ENCODE measurements at regions not wholly inside any gene's neighbourhood (a gene's known extent, or its start where the extent isn't known, plus 50 kb on each side); places are given as distances from the start of the nearest gene placed in this dataset.
A peak's percentile ranks its signal among the peaks of the same experiment; 100 is the strongest.

DNA sequence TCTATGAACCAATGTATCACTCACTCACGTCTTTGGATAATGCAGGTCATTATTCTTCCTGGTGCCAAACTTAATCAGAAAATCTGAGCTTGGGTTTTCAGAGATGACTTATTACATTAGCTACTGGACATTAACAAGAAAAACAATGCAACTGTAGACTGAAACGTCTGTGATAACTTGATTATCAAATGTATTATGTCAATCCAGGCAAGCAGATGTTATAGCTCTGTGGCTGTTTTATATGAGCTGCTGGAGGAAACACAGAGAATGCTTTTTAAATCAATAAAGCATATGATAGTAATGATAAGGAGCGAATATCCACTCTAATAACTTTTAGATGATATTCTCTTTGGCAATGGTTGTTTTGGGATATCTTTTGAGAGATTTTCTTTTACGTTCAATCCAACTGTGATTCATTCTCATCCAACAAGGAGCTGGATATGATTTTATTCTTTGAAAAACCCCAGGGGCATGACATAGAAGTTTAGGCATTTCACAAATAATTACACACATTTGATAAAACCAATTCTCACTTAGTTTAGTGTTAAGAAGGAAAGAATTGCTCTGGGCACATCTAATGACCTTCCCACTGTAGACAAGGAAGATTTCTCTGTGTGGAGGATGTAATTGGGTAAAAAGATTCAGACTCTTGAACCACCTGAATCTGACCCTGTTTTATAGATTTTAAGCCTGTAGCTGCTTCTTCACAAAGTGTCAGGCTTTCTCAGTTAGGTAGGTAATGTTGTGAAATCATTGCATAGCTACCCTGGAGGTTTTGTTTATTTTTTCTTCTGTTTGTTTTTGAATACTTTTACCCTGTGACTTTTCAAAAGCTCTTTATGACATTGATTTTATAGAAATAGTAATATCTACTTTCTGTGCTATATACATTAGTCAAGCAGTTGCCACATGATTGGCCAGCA lies 1124.7 kb downstream of the DNAJB9 start:
- Histone ChIP-seq H3K9me3 (ENCODE audit: low read depth, low read length) (no peaks in the 10 kb centered on the region), H3K27me3 (ENCODE audit: insufficient read depth, low read length) (no peaks in the 10 kb centered on the region), H3K36me3 (ENCODE audit: insufficient read depth, low read length) (no peaks in the 10 kb centered on the region), H3K4me2 (ENCODE audit: insufficient read depth, low read length) (no peak overlapping the region), H3K79me2 (ENCODE audit: insufficient read depth, low read length) (no peaks in the 10 kb centered on the region), H3K27ac (ENCODE audit: low read depth, low read length) (no peak overlapping the region), H4K20me1 (ENCODE audit: insufficient read depth, low read length) (no peaks in the 10 kb centered on the region), H3K4me3 (ENCODE audit: insufficient read depth, low read length) (no peak overlapping the region), H3K4me1 (ENCODE audit: insufficient read depth, low read length) (no peaks in the 10 kb centered on the region), H2AFZ (ENCODE audit: low read length) (no peak overlapping the region)
- peak; percentile 21 for DNase-seq (ENCODE audit: insufficient read length, low spot score, missing footprints)
- TF ChIP-seq CTCF (IDR thresholded peaks at IDR 0.05; ENCODE audit: extremely low read depth, low read depth, low read length), result no peak

GRCh38 chr7:109695419-109695818 lies 1125.7 kb downstream of the DNAJB9 start:
- Histone ChIP-seq H3K9me3 (ENCODE audit: low read depth, low read length) (no peaks in the 10 kb centered on the region), H3K4me1 (ENCODE audit: insufficient read depth, low read length) (no peaks in the 10 kb centered on the region), H3K27ac (ENCODE audit: low read depth, low read length) (no peak overlapping the region), H3K4me3 (ENCODE audit: insufficient read depth, low read length) (no peak overlapping the region), H3K4me2 (ENCODE audit: insufficient read depth, low read length) (no peak overlapping the region), H2AFZ (ENCODE audit: low read length) (no peak overlapping the region), H3K79me2 (ENCODE audit: insufficient read depth, low read length) (no peaks in the 10 kb centered on the region), H3K36me3 (ENCODE audit: insufficient read depth, low read length) (no peaks in the 10 kb centered on the region), H3K27me3 (ENCODE audit: insufficient read depth, low read length) (no peaks in the 10 kb centered on the region), H4K20me1 (ENCODE audit: insufficient read depth, low read length) (no peaks in the 10 kb centered on the region)
- TF ChIP-seq CTCF (IDR thresholded peaks at IDR 0.05; ENCODE audit: extremely low read depth, low read depth, low read length), result no peak
- DNase-seq (ENCODE audit: insufficient read length, low spot score, missing footprints), result no peak

GRCh38 chr7:109696723-109697122 lies 1127.0 kb downstream of the DNAJB9 start:
- no peak overlapping the region for H3K4me2 ChIP-seq (ENCODE audit: insufficient read depth, low read length)

More at GRCh38 chr7:109696723-109697122, 1127.0 kb downstream of the DNAJB9 start:
- Histone ChIP-seq H3K9me3 (ENCODE audit: low read depth, low read length) (no peaks in the 10 kb centered on the region), H2AFZ (ENCODE audit: low read length) (no peak overlapping the region), H3K36me3 (ENCODE audit: insufficient read depth, low read length) (no peaks in the 10 kb centered on the region), H4K20me1 (ENCODE audit: insufficient read depth, low read length) (no peaks in the 10 kb centered on the region), H3K27ac (ENCODE audit: low read depth, low read length) (no peak overlapping the region), H3K4me3 (ENCODE audit: insufficient read depth, low read length) (no peak overlapping the region), H3K27me3 (ENCODE audit: insufficient read depth, low read length) (no peaks in the 10 kb centered on the region), H3K79me2 (ENCODE audit: insufficient read depth, low read length) (no peaks in the 10 kb centered on the region), H3K4me1 (ENCODE audit: insufficient read depth, low read length) (no peaks in the 10 kb centered on the region)
- no peak for TF ChIP-seq CTCF (IDR thresholded peaks at IDR 0.05; ENCODE audit: extremely low read depth, low read depth, low read length)
- no peak for DNase-seq (ENCODE audit: insufficient read length, low spot score, missing footprints)
